ENCODE measurements at regions not wholly inside any gene's neighbourhood (a gene's known extent, or its start where the extent isn't known, plus 50 kb on each side); places are given as distances from the start of the nearest gene placed in this dataset.
A peak's percentile ranks its signal among the peaks of the same experiment; 100 is the strongest.
"Not testable (repeated sequence)": the region's sequence is repeated elsewhere in the genome, so short reads cannot be mapped to it uniquely, and the experiment has no call there.

GRCh38 chr9:129414993-129415941 is 205.6 kb downstream of the C9orf50 start:
- Histone ChIP-seq H3K9ac (ENCODE audit: low read depth, low read length) (no peak overlapping the region), H3K36me3 (ENCODE audit: insufficient read depth, low read length) (no peaks in the 10 kb centered on the region), H3K4me1 (ENCODE audit: insufficient read depth, low read length) (peaks cover 12% of the 10 kb centered on the region), H3K9me3 (ENCODE audit: control insufficient read depth, insufficient read depth, low read length) (no peaks in the 10 kb centered on the region)

GRCh38 chr9:129414377-129414992 is 206.4 kb downstream of the C9orf50 start:
- Histone ChIP-seq H3K4me1 (ENCODE audit: insufficient read depth, low read length) (peaks cover 12% of the 10 kb centered on the region), H3K9ac (ENCODE audit: low read depth, low read length) (peak overlapping the region; percentile 75)

GRCh38 chr9:129413537-129414376 is 207.1 kb downstream of the C9orf50 start:
- Histone ChIP-seq H3K36me3 (ENCODE audit: insufficient read depth, low read length) (no peaks in the 10 kb centered on the region), H3K4me1 (ENCODE audit: insufficient read depth, low read length) (peaks cover 12% of the 10 kb centered on the region), H3K9me3 (ENCODE audit: control insufficient read depth, insufficient read depth, low read length) (no peaks in the 10 kb centered on the region), H3K9ac (ENCODE audit: low read depth, low read length) (peak overlapping the region; percentile 75)

More at GRCh38 chr9:129414377-129414992, 206.4 kb downstream of the C9orf50 start:
- no peaks in the 10 kb centered on the region for H3K9me3 ChIP-seq (ENCODE audit: control insufficient read depth, insufficient read depth, low read length)
- H3K36me3 ChIP-seq (ENCODE audit: insufficient read depth, low read length): no peaks in the 10 kb centered on the region

DNA sequence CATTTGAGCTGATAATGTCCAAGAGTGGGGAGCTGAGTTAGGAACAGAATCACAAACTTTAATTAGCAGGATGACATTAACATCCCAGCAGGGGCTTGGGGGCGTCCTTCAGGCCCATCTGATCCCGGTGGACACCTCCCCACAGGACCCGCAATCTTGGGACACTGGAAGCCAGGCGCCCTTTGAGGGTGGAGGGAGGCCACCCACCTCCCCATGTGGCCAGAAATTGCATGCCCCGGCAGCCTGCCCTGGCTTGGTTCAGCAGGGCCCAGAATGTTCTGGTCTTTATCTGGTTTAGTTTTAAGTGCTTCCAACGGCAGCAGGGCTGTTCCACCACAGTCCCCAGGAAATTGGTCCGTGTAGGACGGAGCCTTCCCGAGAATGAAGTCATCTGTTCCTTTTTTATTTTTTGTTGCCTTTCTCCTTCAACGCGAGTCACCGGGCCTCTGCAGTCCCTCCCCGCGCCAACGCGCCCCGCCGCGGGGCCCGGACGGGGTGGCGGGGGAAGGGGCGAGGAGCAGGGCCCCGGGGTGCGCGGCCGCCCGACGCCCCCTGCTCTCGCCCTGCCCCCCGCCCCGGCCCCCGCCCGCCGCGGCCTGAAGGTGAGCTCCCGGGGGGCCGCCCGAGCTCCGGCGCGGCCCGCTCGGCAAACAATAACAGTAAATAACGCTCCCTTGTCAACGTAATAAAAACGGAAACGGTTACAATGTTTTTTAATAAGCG is 207.9 kb downstream of the C9orf50 start:
- Histone ChIP-seq H3K9ac (ENCODE audit: low read depth, low read length) (peak overlapping the region; percentile 26), H3K4me1 (ENCODE audit: insufficient read depth, low read length) (peaks cover 12% of the 10 kb centered on the region), H3K9me3 (ENCODE audit: control insufficient read depth, insufficient read depth, low read length) (no peaks in the 10 kb centered on the region), H3K36me3 (ENCODE audit: insufficient read depth, low read length) (no peaks in the 10 kb centered on the region)

DNA sequence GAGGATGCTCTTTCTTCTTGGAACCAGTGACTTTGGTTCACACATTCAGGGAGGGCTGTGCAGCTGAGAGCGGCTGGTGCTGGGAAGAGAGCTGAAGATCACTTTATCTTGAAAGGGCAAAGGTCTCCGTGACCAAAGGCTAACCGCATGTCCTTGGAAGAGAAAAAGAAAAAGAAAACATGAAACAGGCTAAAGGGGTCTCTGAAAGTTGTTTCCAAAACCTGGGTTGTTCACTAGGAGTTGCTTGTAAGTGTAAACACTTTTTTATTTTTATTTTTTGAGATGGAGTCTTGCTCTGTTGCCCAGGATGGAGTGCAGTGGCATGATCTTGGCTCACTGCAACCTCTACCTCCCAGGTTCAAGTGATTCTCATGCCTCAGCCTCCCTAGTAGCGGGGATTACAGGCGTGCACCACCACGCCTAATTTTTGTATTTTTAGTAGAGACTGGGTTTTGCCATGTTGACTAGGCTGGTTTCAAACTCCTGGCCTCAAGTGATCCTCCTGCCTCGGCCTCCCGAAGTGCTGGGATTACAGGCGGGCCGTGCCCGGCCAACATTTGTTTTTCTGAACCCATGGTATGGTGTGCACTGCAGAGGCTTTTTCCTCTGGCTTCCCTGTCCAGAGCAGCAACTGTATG is 208.6 kb downstream of the C9orf50 start:
- H3K9ac ChIP-seq (ENCODE audit: low read depth, low read length); H3K36me3 ChIP-seq (ENCODE audit: insufficient read depth, low read length); H3K9me3 ChIP-seq (ENCODE audit: control insufficient read depth, insufficient read depth, low read length): not testable (repeated sequence)
- H3K4me1 ChIP-seq (ENCODE audit: insufficient read depth, low read length): peaks cover 12% of the 10 kb centered on the region

GRCh38 chr9:129411501-129412175 is 209.3 kb downstream of the C9orf50 start:
- Histone ChIP-seq H3K9ac (ENCODE audit: low read depth, low read length) (no peak overlapping the region), H3K4me1 (ENCODE audit: insufficient read depth, low read length) (peaks cover 10% of the 10 kb centered on the region), H3K9me3 (ENCODE audit: control insufficient read depth, insufficient read depth, low read length) (no peaks in the 10 kb centered on the region), H3K36me3 (ENCODE audit: insufficient read depth, low read length) (no peaks in the 10 kb centered on the region)

DNA sequence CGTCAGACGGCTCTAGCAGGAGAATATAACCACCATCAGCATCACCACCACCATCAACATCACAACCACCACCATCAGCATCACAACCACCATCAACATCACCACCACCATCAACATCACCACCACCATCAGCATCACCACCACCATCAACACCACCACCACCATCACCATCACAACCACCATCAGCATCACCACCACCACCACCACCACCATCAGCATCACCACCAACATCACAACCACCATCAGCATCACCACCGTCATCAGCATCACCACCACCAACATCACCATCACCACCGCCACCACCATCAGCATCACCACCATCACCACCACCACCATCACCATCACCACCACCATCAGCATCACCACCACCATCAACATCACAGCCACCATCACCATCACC is 210.7 kb downstream of the C9orf50 start:
- no peaks in the 10 kb centered on the region for H3K9me3 ChIP-seq (ENCODE audit: control insufficient read depth, insufficient read depth, low read length)
- H3K4me1 ChIP-seq (ENCODE audit: insufficient read depth, low read length): peaks cover 3% of the 10 kb centered on the region; the same call in 1 of the 2 replicates
- no peak overlapping the region for H3K9ac ChIP-seq (ENCODE audit: low read depth, low read length)
- H3K36me3 ChIP-seq (ENCODE audit: insufficient read depth, low read length): no peaks in the 10 kb centered on the region

GRCh38 chr9:129408535-129409215 is 212.2 kb downstream of the C9orf50 start:
- Histone ChIP-seq H3K36me3 (ENCODE audit: insufficient read depth, low read length) (no peaks in the 10 kb centered on the region), H3K9ac (ENCODE audit: low read depth, low read length) (no peak overlapping the region), H3K4me1 (ENCODE audit: insufficient read depth, low read length) (peaks cover 3% of the 10 kb centered on the region; the same call in 1 of the 2 replicates), H3K9me3 (ENCODE audit: control insufficient read depth, insufficient read depth, low read length) (no peaks in the 10 kb centered on the region)

DNA sequence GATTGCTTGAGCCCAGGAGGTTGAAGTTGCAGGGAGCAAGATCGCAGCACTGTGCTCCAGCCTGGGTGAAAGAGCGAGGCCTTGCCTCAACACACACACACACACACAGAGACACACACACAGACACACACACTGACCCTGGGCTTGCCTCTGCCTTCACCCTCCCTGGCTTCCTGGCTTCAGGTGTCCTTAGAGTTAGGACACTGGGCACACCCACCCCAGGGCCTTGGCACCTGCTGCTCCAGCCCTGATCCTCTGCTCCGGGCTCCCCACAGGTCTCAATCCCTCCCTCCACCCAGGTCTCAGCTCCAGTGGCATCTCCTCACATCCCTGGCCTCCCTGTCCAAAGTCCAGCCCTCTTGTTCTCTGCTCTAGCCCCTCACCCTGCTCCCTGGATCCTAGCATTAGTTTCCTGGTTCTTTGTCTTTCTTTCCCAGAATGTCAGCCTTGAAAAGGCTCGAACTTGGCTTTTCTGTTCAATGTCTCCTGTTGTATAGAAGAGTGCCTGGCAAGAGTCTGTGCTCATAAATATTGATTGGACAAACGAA is 212.9 kb downstream of the C9orf50 start:
- Histone ChIP-seq H3K36me3 (ENCODE audit: insufficient read depth, low read length) (no peaks in the 10 kb centered on the region), H3K9me3 (ENCODE audit: control insufficient read depth, insufficient read depth, low read length) (no peaks in the 10 kb centered on the region), H3K9ac (ENCODE audit: low read depth, low read length) (no peak overlapping the region), H3K4me1 (ENCODE audit: insufficient read depth, low read length) (peaks cover 10% of the 10 kb centered on the region)

DNA sequence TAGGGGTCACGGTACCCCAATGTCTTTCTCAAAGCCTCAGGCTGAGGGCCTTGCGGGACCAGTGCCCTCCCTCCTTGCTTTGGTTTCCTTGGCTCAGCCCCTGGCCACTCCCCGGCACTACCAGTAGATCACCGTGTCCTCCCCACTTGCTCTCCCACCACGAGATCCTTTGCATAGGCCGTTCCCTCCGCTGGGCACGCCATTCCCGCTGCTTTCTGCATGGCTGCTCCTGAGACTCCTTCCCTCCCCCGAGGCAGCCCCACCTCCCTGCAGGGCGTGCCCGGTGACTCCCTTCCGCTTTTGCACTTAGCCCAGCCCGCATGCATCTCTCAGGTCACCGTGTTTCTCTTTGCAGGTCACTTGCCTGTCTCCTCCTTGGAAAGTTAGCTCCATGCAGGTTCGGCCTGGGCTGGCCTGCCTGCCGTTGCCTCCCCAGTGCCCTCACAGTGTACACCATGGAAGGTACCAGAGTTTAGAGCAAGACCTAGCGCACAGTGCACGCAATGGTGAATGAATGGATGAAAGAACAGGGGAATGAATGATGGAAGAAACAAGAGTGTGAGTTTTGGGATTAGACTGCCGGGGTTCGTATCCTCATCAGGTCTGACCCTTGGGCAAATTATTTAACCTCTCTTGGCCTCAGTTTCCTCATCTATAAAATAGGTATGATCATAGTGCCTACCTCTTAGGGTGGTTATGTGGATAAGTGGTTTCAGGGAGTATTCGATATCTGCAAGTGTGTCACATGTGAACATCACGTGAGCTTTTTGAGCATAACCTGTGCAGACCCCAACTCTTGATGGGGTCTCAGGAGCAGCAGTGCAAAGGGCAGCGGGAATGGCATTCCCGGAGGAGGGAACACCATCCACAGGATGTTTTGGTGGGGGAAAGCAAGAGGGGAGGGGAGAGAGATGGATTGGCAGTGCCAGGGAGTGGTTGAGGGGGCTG is 214.3 kb downstream of the C9orf50 start:
- no peak overlapping the region for H3K9ac ChIP-seq (ENCODE audit: low read depth, low read length)
- H3K36me3 ChIP-seq (ENCODE audit: insufficient read depth, low read length): no peaks in the 10 kb centered on the region
- no peaks in the 10 kb centered on the region for H3K9me3 ChIP-seq (ENCODE audit: control insufficient read depth, insufficient read depth, low read length)
- peaks cover 12% of the 10 kb centered on the region for H3K4me1 ChIP-seq (ENCODE audit: insufficient read depth, low read length)

- Histone ChIP-seq H3K9ac (ENCODE audit: low read depth, low read length) (no peak overlapping the region), H3K36me3 (ENCODE audit: insufficient read depth, low read length) (no peaks in the 10 kb centered on the region), H3K4me1 (ENCODE audit: insufficient read depth, low read length) (peaks cover 17% of the 10 kb centered on the region), H3K9me3 (ENCODE audit: control insufficient read depth, insufficient read depth, low read length) (no peaks in the 10 kb centered on the region)
Observed at GRCh38 chr9:129405827-129406213, 215.1 kb downstream of the C9orf50 start.

Data from ES-I3 (cell line).